ENCODE measurements at regions not wholly inside any gene's neighbourhood (a gene's known extent, or its start where the extent isn't known, plus 50 kb on each side); places are given as distances from the start of the nearest gene placed in this dataset.

- FAIRE-seq: no peak
- no peak for TF ChIP-seq TAF1 (IDR thresholded peaks at IDR 0.05; ENCODE audit: borderline replicate concordance, low read depth, low read length)
- no peak for TF ChIP-seq POLR2AphosphoS5 (IDR thresholded peaks at IDR 0.05; ENCODE audit: low read depth, low read length)
- DNase-seq (ENCODE audit: insufficient read length): no peak
Observed at GRCh38 chr3:152159328-152159727, 109.4 kb upstream of the MBNL1 start.

GRCh38 chr3:152160350-152161011, 108.2 kb upstream of the MBNL1 start:
- no peak for DNase-seq (ENCODE audit: insufficient read length)
- TF ChIP-seq POLR2AphosphoS5 (IDR thresholded peaks at IDR 0.05; ENCODE audit: low read depth, low read length) (no peak), TAF1 (IDR thresholded peaks at IDR 0.05; ENCODE audit: borderline replicate concordance, low read depth, low read length) (no peak), POLR2A (IDR thresholded peaks at IDR 0.05; ENCODE audit: low read depth, low read length) (no peak)
- FAIRE-seq: peak; percentile 74

- DNase-seq (ENCODE audit: insufficient read length): no peak
- no peak for TF ChIP-seq POLR2AphosphoS5 (IDR thresholded peaks at IDR 0.05; ENCODE audit: low read depth, low read length)
- FAIRE-seq: no peak
Observed at GRCh38 chr3:152172460-152172859, 96.3 kb upstream of the MBNL1 start.

DNA sequence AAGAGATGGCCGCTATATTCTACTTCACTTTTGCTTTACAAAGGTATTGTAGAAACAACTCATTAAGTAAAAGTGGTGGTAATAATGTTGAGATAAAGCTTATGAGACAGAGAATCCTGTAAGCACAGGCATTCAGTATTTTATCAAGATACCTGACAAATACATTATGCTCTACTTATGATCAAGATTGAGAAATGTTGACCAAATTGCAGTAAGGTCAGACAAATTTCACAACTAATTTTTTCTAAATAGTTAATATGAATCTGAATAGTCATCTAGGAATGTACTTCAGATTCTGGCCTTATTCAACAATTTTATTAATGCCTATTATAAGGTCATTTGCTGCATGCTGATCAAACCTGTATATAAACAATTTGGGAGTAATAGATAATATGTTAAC, 95.1 kb upstream of the MBNL1 start:
- TF ChIP-seq TAF1 (IDR thresholded peaks at IDR 0.05; ENCODE audit: borderline replicate concordance, low read depth, low read length) (no peak), POLR2AphosphoS5 (IDR thresholded peaks at IDR 0.05; ENCODE audit: low read depth, low read length) (no peak), POLR2A (IDR thresholded peaks at IDR 0.05; ENCODE audit: low read depth, low read length) (no peak)
- DNase-seq (ENCODE audit: insufficient read length) (no peak), FAIRE-seq (no peak)

DNA sequence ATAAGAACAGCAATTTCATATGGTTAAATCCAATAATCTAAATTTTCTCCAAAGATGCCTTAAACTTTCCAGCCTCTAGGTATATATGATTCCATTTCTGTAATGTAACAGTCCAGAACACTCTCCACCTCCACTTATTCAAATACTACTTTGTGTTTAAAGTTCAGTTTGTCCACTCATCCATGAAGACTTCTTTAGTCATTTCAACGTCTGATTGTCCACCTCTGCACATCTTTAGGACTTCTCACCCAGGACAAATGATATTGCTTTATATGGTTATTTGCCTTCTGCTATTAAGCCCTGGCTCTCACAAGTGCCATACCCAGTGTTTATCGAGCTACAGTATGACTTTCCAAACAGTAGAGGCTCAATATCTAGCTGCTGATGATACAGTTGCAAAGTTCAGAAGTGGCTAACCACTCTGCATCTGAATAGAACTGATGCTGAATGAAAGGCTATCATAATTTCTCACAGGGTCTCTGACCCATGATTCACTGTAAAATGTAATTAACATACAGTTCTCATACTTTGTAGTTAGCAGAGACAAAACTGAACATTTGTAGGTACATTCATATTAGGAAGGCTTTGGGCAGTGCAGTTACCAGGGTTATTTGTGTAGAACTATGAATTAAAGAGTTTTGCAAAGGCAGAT, 93.7 kb upstream of the MBNL1 start:
- TF ChIP-seq TAF1 (IDR thresholded peaks at IDR 0.05; ENCODE audit: borderline replicate concordance, low read depth, low read length) (no peak), POLR2A (IDR thresholded peaks at IDR 0.05; ENCODE audit: low read depth, low read length) (no peak), POLR2AphosphoS5 (IDR thresholded peaks at IDR 0.05; ENCODE audit: low read depth, low read length) (no peak)
- FAIRE-seq (no peak), DNase-seq (ENCODE audit: insufficient read length) (no peak)

GRCh38 chr3:152175528-152175889, 93.2 kb upstream of the MBNL1 start:
- FAIRE-seq (no peak), DNase-seq (ENCODE audit: insufficient read length) (no peak)
- TF ChIP-seq POLR2A (IDR thresholded peaks at IDR 0.05; ENCODE audit: low read depth, low read length) (no peak), TAF1 (IDR thresholded peaks at IDR 0.05; ENCODE audit: borderline replicate concordance, low read depth, low read length) (no peak), POLR2AphosphoS5 (IDR thresholded peaks at IDR 0.05; ENCODE audit: low read depth, low read length) (no peak)

GRCh38 chr3:152176241-152176640, 92.5 kb upstream of the MBNL1 start:
- FAIRE-seq (no peak), DNase-seq (ENCODE audit: insufficient read length) (no peak)
- TF ChIP-seq POLR2A (IDR thresholded peaks at IDR 0.05; ENCODE audit: low read depth, low read length) (no peak), TAF1 (IDR thresholded peaks at IDR 0.05; ENCODE audit: borderline replicate concordance, low read depth, low read length) (no peak), POLR2AphosphoS5 (IDR thresholded peaks at IDR 0.05; ENCODE audit: low read depth, low read length) (no peak)

- TF ChIP-seq POLR2AphosphoS5 (IDR thresholded peaks at IDR 0.05; ENCODE audit: low read depth, low read length): no peak
- TF ChIP-seq POLR2A (IDR thresholded peaks at IDR 0.05; ENCODE audit: low read depth, low read length): no peak
- TF ChIP-seq TAF1 (IDR thresholded peaks at IDR 0.05; ENCODE audit: borderline replicate concordance, low read depth, low read length): no peak
- no peak for FAIRE-seq
- no peak for DNase-seq (ENCODE audit: insufficient read length)
Observed at GRCh38 chr3:152176998-152177397, 91.7 kb upstream of the MBNL1 start.

- TF ChIP-seq POLR2AphosphoS5 (IDR thresholded peaks at IDR 0.05; ENCODE audit: low read depth, low read length) (no peak), TAF1 (IDR thresholded peaks at IDR 0.05; ENCODE audit: borderline replicate concordance, low read depth, low read length) (no peak), POLR2A (IDR thresholded peaks at IDR 0.05; ENCODE audit: low read depth, low read length) (no peak)
- FAIRE-seq (peak; percentile 64), DNase-seq (ENCODE audit: insufficient read length) (no peak)
Observed at GRCh38 chr3:152177757-152178156, 91.0 kb upstream of the MBNL1 start.

GRCh38 chr3:152183473-152183872, 85.3 kb upstream of the MBNL1 start:
- TF ChIP-seq POLR2A (IDR thresholded peaks at IDR 0.05; ENCODE audit: low read depth, low read length) (no peak), POLR2AphosphoS5 (IDR thresholded peaks at IDR 0.05; ENCODE audit: low read depth, low read length) (no peak), TAF1 (IDR thresholded peaks at IDR 0.05; ENCODE audit: borderline replicate concordance, low read depth, low read length) (no peak)
- FAIRE-seq (peak; percentile 85), DNase-seq (ENCODE audit: insufficient read length) (no peak)

DNA sequence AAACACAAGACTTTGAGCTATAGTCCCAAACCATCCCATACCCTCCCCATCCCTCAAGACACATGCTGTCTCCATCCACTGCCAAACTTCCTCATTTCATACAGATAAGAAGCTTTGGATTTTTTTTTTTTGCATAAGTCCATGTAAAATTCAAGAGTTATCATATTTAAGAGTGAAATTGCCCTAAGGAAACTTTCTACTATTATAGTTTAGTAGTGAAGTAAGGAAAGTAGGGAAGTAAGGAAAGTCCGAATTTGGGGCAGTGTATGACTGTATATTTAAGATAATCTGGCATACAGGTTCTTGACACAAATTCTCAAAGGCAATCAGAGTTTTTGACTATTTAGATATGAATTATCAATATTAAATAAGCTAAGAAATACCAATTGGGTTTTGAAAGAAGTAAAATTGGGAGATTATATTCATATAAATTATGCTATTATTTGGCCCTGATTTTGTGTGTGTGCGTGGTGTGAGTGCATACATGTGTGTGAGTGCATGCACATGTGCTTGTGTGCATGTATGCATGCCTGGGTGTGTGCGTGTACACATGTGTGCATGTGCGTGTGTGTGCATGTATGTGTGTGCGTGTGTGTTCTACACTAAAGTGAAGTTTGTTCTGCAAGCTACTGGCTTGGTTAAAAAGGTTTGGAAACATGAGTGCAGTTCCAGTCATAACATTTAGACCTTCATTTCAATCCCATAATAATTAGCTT, 83.6 kb upstream of the MBNL1 start:
- DNase-seq (ENCODE audit: insufficient read length) (no peak), FAIRE-seq (peak; percentile 67)

More for the DNA sequence above, 83.6 kb upstream of the MBNL1 start:
- TF ChIP-seq POLR2AphosphoS5 (IDR thresholded peaks at IDR 0.05; ENCODE audit: low read depth, low read length): no peak
